Activated gamma-delta T cell treated with anti-CD3 and anti-CD28 coated beads, Interleukin-2, amount 50 U/mL, for 16 hours (primary cell): ENCODE measurements at regions not wholly inside any gene's neighbourhood (a gene's known extent, or its start where the extent isn't known, plus 50 kb on each side); places are given as distances from the start of the nearest gene placed in this dataset.
"Not testable (repeated sequence)": the region's sequence is repeated elsewhere in the genome, so short reads cannot be mapped to it uniquely, and the experiment has no call there.

Source experiments
- DNase-seq: peaks from one replicate; pipeline ENCODE4 v3.0.0-alpha.2; 2020; ENCODE audit warnings: low read depth

GRCh38 chr9:75541734-75542133 lies 348.7 kb upstream of the PCSK5 start:
- no peak for DNase-seq

GRCh38 chr9:75544815-75545214 lies 345.7 kb upstream of the PCSK5 start:
- no peak for DNase-seq

GRCh38 chr9:75545287-75545686 lies 345.2 kb upstream of the PCSK5 start:
- DNase-seq: no peak

GRCh38 chr9:75548871-75549270 lies 341.6 kb upstream of the PCSK5 start:
- DNase-seq: no peak

GRCh38 chr9:75551861-75552260 lies 338.6 kb upstream of the PCSK5 start:
- no peak for DNase-seq

GRCh38 chr9:75552941-75553340 lies 337.5 kb upstream of the PCSK5 start:
- DNase-seq: no peak

- DNase-seq: not testable (repeated sequence)
Observed at GRCh38 chr9:75566813-75567212, 323.7 kb upstream of the PCSK5 start.

- DNase-seq: no peak
Observed at GRCh38 chr9:75570538-75570937, 319.9 kb upstream of the PCSK5 start.

- no peak for DNase-seq
Observed at GRCh38 chr9:75574569-75574968, 315.9 kb upstream of the PCSK5 start.

GRCh38 chr9:75582870-75583269 lies 307.6 kb upstream of the PCSK5 start:
- DNase-seq: no peak

GRCh38 chr9:75588808-75589207 lies 301.7 kb upstream of the PCSK5 start:
- no peak for DNase-seq

- no peak for DNase-seq
Observed at GRCh38 chr9:75589497-75589896, 301.0 kb upstream of the PCSK5 start.

GRCh38 chr9:75591972-75592371 lies 298.5 kb upstream of the PCSK5 start:
- no peak for DNase-seq

GRCh38 chr9:75592586-75592985 lies 297.9 kb upstream of the PCSK5 start:
- DNase-seq: no peak

- no peak for DNase-seq
Observed at GRCh38 chr9:75593920-75594319, 296.6 kb upstream of the PCSK5 start.

- DNase-seq: no peak
Observed at GRCh38 chr9:75599126-75599525, 291.3 kb upstream of the PCSK5 start.

GRCh38 chr9:75601280-75601679 lies 289.2 kb upstream of the PCSK5 start:
- no peak for DNase-seq

- no peak for DNase-seq
Observed at GRCh38 chr9:75602060-75602459, 288.4 kb upstream of the PCSK5 start.

GRCh38 chr9:75604661-75605060 lies 285.8 kb upstream of the PCSK5 start:
- no peak for DNase-seq

GRCh38 chr9:75607521-75607920 lies 283.0 kb upstream of the PCSK5 start:
- DNase-seq: no peak

GRCh38 chr9:75609401-75609800 lies 281.1 kb upstream of the PCSK5 start:
- DNase-seq: no peak

- no peak for DNase-seq
Observed at GRCh38 chr9:75610246-75610645, 280.2 kb upstream of the PCSK5 start.

- no peak for DNase-seq
Observed at GRCh38 chr9:75612205-75612604, 278.3 kb upstream of the PCSK5 start.

GRCh38 chr9:75612754-75613153 lies 277.7 kb upstream of the PCSK5 start:
- DNase-seq: no peak

- DNase-seq: no peak
Observed at GRCh38 chr9:75615284-75615683, 275.2 kb upstream of the PCSK5 start.
